Embryonic facial prominence (tissue), 1 donor: ENCODE measurements at regions not wholly inside any gene's neighbourhood (a gene's known extent, or its start where the extent isn't known, plus 50 kb on each side); places are given as distances from the start of the nearest gene placed in this dataset.
"Not testable (repeated sequence)": the region's sequence is repeated elsewhere in the genome, so short reads cannot be mapped to it uniquely, and the experiment has no call there.

ENCODE experiments used
- DNase-seq: peaks from one replicate; pipeline ENCODE4 v3.0.0-alpha.2; 2016; ENCODE audit errors: extremely low spot score

- no peak for DNase-seq
These were observed 633.5 kb downstream of the RAPGEF2 start for GRCh38 chr4:159736411-159736810.

GRCh38 chr4:159743971-159744370, 641.1 kb downstream of the RAPGEF2 start:
- DNase-seq, result no peak

GRCh38 chr4:159747983-159748382, 645.1 kb downstream of the RAPGEF2 start:
- no peak for DNase-seq

- DNase-seq, result no peak
These were observed 646.1 kb downstream of the RAPGEF2 start for GRCh38 chr4:159748834-159749444.

GRCh38 chr4:159757499-159757898, 654.6 kb downstream of the RAPGEF2 start:
- no peak for DNase-seq

- no peak for DNase-seq
These were observed 655.2 kb downstream of the RAPGEF2 start for GRCh38 chr4:159758061-159758460.

GRCh38 chr4:159762672-159763071, 659.8 kb downstream of the RAPGEF2 start:
- no peak for DNase-seq

GRCh38 chr4:159764343-159764952, 661.6 kb downstream of the RAPGEF2 start:
- DNase-seq, result peak; percentile 32

GRCh38 chr4:159765382-159765781, 662.5 kb downstream of the RAPGEF2 start:
- DNase-seq, result no peak

- DNase-seq, result no peak
These were observed 663.4 kb downstream of the RAPGEF2 start for GRCh38 chr4:159766241-159766640.

- no peak for DNase-seq
These were observed 664.5 kb downstream of the RAPGEF2 start for GRCh38 chr4:159767406-159767805.

GRCh38 chr4:159768016-159768415, 665.1 kb downstream of the RAPGEF2 start:
- DNase-seq, result no peak

- no peak for DNase-seq
These were observed 667.5 kb downstream of the RAPGEF2 start for GRCh38 chr4:159770401-159770800.

GRCh38 chr4:159770969-159771368, 668.1 kb downstream of the RAPGEF2 start:
- DNase-seq, result no peak

- DNase-seq, result no peak
These were observed 674.1 kb downstream of the RAPGEF2 start for GRCh38 chr4:159776961-159777360.

GRCh38 chr4:159777689-159778088, 674.8 kb downstream of the RAPGEF2 start:
- no peak for DNase-seq

- no peak for DNase-seq
These were observed 675.4 kb downstream of the RAPGEF2 start for GRCh38 chr4:159778298-159778697.

- DNase-seq, result no peak
These were observed 676.8 kb downstream of the RAPGEF2 start for GRCh38 chr4:159779716-159780115.

GRCh38 chr4:159780196-159780922, 677.5 kb downstream of the RAPGEF2 start:
- DNase-seq, result no peak

GRCh38 chr4:159787901-159788300, 685.0 kb downstream of the RAPGEF2 start:
- DNase-seq, result no peak

- DNase-seq, result no peak
These were observed 688.5 kb downstream of the RAPGEF2 start for GRCh38 chr4:159791334-159791733.

GRCh38 chr4:159804592-159804991, 701.7 kb downstream of the RAPGEF2 start:
- not testable (repeated sequence) for DNase-seq

GRCh38 chr4:159823743-159824142, 720.9 kb downstream of the RAPGEF2 start:
- no peak for DNase-seq
